HS-5 (cell line): ENCODE measurements at regions not wholly inside any gene's neighbourhood (a gene's known extent, or its start where the extent isn't known, plus 50 kb on each side); places are given as distances from the start of the nearest gene placed in this dataset.
"Not testable (repeated sequence)": the region's sequence is repeated elsewhere in the genome, so short reads cannot be mapped to it uniquely, and the experiment has no call there.

Source experiments
- DNase-seq: peaks from one replicate; pipeline ENCODE4 v3.0.0-alpha.2; 2012; ENCODE audit warnings: low read depth

DNA sequence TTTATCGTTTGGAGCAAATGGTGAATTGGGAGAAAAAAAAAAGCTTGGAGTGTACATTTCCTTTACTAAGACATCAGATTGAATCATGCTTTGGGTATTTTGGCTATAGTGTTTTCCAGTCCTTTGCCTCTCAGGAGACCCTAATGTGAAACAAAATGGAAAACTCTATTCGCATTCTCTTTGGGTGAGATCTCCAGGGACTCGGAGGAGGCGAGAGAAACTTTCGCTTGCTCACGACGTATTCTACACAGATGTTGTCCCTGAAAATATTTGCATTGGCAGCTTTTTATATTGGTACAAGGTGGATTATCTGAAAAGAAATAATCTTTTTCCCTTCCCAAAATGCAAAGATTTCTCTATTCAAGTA, 1240.1 kb upstream of the WWC1 start:
- no peak for DNase-seq

DNA sequence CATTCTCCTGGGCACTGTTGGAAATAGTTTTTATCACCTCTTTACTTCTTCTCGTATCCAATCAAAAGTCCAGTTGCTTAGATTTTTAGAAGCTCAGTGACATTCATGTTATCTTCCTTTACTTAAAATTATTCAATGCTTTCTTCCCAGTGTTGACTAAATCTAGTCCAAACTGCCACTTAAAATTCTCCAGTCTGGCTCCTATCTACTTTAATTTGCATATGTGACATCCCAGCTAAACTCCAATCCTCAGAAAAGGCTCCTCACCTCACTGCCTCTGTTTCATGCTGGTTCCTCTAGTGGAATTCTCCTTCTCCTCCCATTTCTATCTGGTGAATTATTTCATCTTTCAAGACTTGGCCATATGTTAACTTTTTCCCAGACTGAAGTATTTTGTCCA, 1238.7 kb upstream of the WWC1 start:
- no peak for DNase-seq

DNA sequence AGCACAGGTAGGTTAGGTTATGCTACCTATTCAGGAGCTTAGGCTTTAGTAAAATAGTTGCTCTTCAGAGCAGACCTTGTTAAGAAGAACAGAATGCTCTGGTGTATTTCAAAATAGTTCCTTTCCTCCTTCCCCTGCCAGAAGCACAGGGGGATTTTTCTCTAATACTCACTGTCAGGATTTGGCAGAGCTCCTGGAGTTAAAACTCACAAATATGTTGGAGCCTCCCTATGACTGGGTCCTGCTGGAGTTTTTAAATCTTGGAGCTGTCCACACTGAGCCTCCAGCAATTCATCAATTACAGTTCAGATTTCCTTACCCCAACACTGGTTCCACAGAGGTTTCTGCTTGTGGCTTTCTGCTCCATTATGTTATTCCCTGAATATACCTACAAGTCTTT, 1233.8 kb upstream of the WWC1 start:
- DNase-seq, result no peak

DNA sequence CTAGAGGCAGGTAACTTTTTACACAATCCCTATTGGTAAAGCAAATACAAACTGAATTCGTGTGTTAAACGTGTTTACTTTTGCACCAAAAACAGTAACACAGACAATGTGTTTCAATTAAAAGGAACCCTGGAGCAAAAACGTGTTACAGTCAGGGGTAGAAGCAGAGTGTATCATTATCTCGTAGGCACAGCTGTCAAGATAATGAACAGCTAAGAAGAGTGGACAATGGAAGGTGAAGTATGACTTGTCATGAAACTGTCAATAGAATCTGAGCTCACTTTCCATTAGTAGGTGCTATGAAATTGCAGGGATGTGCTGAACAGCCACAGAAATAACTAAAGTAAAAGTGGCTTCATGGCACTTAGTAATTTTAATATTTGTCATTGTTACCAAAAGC, 1229.8 kb upstream of the WWC1 start:
- no peak for DNase-seq

DNA sequence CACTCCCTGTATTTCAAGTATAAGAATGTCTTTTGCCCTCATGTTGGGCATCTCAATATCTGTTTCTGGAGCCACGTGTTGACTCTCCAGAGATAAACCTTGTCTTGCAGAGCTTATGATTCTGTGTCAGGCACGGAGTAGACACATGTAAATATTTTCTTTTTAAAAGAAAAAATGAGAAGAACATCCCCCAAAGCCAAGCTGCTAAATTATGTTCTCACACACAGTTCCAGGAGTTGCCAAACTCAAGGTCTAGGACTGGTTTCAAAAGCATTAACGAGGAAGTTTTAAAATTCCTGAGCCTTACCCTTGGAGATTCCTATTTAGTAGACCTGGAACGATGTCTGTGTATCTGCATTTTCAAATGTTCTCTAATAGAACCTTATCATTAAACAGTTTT, 1228.3 kb upstream of the WWC1 start:
- DNase-seq, result no peak

DNA sequence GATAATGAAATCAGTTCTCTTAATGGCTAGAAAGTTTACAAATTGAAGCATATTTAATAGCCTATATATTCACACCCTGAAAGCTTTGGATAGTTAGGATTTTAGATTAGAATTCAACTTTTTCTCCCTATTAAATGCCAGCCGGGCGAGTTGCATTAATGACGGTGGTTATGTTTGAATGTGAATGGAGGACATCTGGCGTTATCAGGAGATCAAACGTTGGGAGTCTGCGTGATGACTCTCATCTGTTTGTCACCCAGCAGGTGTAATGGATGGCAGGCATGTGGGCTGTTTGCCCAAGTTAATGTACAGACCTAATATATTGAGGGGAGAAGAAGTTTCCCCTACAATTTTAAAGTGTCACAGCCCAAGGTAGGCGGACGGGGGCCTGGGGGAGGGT, 1227.7 kb upstream of the WWC1 start:
- DNase-seq, result no peak

DNA sequence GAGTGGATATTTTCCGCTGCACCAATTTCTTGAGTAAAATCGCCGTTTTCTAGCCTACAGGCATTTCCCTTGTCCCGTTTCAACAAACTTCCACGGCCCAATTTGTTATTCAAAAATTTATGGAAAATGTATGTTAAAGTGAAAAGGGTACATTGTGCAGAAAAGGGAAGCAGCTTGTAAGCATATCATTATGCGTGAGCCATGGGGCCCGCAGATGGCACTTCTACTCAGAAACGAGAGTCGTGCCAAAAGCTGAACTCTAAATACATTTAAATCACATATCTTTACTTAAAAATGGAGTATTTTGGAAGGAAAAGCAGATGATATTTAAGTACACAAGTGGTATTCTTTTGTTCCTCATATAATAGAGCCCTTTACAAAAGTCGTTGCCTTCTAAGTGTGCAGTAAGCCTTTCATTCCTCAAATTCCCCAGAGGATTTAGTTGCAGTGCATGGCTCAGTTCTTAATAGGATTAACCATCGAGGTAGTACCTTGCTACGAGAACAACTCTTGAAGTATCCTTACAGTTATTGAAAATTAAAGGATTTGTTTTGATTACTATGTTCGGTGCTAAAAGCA, 1227.2 kb upstream of the WWC1 start:
- no peak for DNase-seq

DNA sequence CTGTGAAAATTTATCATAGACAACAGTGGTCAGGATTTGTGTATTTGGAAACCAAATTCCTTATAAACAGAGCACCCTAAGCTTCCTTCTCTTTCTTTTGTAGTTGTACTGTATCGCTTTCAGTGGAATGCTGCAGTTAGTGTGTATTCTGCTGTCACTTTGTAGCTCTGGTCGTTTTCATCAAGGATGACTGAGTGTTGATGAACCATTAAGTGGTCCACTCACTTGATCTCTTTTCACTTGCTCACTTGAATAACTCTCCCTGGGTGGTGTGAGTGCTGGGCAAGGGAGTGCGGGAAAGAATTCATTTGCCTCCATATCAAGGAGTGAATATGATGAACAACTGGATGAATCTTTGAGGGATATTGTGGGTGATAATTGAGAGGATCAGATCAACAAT, 1225.7 kb upstream of the WWC1 start:
- no peak for DNase-seq

DNA sequence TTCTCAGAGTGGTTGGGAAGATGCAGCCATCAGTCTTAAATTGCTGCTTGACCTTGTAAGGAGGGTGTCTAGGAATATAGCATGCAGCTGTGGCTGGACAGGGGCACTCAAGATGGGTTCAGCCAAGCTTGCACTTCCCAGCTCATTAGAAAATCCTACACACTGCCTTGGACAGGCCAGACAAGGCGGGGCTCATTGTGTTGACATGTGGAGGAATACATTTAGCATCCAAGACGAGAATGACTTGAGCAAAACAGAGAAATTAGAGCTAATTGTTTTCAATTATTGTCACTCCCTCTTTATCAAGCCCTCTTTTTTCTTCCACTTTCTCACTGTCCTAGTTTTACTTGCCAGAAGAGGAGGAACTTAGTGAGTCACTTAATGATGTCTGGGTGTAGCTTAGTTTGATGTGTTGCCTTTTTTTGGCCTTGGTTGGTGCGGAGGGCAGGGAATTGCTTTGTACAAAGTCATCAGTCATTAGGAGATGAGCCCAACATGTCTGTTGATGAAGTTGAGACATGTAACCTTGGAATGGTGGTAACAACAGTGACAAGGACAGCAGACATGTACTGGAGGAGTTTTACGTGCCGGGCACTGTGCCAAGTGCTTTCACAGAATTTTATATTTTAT, 1219.3 kb upstream of the WWC1 start:
- DNase-seq, result no peak

DNA sequence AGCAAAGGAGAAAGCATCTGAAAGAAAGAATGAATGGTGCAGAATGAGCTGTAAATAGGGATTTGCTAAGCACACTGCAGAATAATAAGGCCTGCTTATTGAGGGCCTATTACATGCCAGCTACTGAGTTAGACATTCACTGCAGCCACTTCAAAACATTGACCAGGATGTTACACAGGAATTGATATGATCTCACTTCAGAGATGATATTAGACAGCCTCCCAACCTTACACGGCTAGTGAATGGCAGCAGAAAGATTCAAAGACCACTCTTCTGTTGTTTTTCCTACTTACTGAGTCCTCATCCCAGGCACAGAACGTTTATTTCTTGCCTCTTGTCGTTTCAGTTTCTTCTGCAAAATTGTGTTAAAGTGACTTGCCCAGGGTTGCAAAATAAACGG, 1209.9 kb upstream of the WWC1 start:
- DNase-seq, result no peak

DNA sequence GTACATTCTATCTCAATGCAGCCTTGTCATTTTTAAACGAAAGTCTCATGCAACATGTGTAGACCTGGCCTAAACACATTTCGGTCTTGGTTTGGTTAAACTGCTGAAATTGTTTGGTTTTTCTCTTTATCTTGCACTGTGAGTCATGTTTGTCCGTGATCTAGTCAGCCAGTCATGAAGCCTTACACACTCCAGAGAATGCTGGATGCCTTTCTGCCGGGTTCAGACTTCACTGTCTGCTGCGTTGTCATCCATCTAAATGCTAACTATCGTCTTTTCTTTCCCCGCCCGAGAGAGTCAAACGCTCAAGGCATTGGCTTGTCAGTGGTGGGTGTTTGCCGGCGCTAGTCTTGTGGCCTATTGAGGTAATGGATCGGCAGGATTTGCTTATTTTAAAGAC, 1194.6 kb upstream of the WWC1 start:
- no peak for DNase-seq

DNA sequence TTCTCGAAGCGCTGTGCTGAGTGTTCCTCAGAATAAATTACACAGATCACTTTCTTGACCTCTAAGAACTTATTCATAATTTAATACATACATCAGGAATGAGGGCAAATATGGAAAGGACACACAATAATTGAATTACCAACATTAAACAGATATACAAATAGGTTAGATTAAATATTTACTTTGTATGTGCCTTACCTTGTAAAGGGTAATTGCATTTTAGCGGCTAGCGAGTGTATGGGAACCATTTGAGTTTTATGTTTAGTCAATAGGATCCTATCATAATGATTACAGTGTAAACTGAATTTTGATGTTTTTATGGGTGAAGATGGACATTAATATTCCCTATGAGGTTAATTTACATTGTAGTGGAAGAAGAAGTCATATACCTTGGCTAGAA, 1187.1 kb upstream of the WWC1 start:
- no peak for DNase-seq

DNA sequence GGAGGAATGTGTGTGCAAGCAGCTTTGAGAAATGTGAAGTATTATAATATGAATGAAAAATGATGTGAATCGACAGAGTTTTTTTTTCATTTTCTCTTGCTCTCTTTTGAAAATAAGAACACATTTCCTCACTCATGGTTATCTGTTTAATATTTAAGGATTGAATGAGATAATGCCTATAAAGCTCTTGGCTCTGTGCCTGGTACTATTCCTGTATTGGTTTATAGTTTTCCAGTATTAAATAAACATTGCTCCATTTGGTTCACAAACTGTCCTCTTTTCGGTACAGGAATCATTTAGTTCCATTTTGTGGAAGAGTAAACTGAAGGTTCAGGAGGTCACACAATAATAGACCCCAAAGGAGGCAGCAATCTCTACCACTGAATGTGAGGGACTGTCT, 1185.5 kb upstream of the WWC1 start:
- no peak for DNase-seq

DNA sequence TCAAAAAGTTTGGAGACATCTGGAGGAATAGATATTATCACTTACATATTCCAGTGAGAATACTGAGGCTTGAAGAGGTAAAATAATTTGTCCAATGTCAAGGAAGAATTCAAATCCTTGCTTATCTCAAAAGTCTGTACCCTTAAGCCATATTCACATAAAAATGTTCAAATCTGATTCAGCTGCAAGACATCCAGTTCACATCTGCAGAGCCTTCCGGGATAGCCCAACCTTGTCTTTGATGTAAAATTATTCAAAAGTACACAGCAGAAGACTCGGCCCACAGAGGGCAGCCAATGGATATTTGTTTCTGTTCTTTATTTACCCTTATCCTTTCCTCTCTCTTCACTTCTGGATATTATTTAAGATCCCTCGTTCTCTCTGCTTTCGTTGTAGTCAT, 1183.8 kb upstream of the WWC1 start:
- DNase-seq, result no peak

DNA sequence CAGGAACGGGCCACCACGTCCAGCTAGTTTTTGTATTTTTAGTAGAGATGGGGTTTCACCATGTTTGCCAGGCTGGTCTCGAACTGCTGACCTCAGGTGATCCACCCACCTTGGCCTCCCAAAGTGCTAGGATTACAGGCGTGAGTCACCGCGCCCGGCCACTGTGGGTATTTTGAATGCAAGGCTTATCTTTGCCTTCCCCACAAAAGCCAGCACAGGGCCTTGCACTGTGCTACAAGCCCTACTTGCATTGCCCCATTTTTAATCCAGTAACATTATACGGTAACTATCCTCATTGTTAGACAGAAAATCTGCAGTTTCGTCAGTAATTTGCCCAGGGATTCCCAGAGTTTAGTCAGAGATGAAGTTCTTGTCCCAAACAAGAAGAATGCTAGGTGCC, 1183.2 kb upstream of the WWC1 start:
- DNase-seq, result not testable (repeated sequence)

DNA sequence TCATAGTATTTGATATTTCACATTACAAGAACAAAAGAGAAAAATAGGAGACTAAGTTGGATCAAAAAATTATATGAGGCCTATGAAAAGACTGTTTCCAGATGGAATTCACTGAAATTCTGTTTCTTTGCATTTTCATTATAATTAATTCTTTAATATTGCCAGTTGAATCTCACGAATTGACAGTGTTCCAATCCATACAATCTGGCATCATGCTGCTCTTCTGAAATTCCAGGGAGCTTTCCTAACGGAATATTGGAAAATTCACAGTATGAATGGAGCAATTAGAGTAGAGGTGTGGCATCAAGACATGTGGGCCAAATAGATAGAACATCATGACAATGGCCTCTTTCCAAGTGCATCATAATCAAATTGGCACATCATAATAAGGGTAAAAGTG, 1178.9 kb upstream of the WWC1 start:
- no peak for DNase-seq

DNA sequence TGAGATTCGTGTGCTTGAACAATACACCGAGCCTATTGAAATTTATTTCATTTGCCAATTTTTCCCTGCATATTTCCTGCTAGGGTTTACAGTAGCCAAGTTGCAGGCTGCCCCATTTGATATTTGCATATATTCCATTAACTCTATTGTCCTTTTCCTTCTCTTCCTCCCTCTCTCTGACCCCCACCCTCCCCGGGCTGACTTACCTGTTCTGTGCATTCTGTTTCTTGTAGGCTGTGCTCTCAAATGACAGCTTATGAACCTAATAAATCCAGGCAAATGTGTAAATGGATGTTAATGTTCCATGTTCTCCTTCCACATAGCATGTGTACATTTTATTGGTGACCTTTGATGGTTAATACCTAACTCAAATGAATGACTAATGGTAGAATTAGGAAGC, 1169.2 kb upstream of the WWC1 start:
- DNase-seq, result no peak

DNA sequence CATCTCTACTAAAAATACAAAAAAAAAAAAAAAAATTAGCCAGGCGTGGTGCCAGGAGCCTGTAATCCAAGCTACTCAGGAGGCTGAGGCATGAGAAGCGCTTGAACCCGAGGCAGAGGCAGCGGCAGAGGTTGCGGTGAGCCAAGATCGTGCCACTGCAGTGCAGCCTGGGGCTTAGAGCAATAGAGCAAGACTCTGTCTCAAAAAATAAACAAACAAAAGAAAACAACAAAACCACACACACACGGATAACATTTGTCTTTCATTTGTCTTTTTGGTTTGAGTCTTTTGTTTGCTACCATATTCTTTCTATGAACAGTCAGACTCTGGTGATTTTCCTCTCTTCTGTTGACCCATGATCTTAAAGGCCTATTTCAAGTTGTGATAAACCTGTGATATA, 1168.3 kb upstream of the WWC1 start:
- no peak for DNase-seq

DNA sequence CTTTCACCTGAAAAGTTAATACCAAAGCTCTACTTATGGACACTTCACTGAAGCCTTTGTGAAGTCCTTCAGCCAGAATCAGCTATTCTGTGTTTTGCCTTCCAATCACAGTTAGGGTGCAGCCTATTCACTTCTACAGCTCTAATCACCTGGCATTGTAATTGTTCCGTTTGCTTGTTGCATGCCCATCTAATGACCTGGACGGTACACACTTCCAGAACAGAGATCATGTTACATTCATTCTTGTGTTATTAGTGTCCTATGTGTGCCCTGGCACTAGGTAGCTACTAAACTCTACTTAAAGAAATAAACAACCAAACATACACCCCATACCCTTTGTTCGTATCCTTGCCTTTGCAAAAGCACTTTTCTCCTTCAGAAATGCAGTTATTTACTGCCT, 1162.9 kb upstream of the WWC1 start:
- DNase-seq, result no peak

DNA sequence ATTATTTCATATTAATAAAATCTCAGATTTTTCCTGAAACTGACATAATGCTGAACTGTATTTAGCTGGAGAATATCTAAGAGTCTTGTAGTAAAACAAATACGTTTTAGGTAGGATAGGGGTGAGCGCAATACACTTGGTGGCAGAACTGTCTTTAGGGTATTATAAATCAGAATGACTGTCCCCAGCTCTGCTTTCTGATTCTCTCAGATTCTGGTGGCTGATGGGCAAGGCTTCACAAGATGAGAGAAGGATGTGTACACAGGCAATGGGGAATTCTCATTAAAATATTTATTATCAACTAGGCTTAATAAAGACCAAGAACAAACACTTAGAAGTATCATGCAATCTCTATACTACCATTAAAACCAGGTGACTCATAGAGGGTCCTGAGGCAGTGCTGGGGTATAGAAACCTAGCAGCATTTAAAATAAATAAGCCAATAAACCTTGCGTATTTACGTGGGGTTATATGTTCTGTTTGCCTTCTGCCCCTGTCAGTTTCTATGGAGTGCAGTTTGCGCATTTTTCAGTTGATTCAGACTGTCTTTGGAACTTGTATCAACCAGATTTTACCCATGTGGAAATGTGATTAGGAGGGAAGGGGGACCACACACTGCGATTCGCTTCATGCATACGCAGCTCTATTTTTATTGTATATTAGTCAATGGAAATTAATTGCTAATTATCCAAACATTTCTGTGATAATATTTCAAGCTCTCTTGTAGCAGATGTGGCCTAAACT, 1150.7 kb upstream of the WWC1 start:
- no peak for DNase-seq

DNA sequence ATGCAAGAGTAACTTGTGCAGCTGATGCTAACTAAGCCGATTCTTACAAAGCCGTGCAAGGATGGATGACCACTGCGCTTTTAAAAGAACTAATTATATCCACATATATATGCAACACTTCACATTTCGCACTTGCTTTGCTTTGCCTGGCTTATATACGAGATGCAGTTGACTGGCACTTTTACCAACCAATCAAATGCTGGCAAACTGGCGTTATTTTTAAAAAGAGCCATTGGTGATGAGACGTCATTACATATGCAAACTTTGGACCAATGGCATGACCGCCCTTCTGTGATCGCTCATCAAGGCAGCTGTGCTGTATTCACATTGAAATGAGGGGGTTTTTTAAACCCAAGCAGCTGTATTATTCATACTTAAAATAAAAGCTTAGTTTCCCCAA, 1147.7 kb upstream of the WWC1 start:
- no peak for DNase-seq

DNA sequence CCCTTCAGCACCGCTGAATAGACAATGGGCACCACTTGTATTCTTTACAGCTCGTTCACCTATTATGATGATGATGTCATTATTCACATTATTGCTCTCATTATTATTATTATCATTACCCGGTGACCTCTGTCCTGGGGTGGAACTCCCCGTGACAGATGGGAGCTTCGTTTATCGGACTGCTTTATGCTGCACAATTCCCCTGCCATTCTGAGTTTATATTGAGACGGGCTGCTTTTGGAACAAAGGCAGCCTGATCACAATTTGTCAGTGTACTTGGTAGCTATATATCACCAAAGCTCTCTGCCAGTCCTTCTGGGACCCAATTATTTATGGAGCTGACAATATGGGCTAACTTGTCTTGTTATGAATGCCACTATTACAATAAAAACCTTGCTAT, 1145.6 kb upstream of the WWC1 start:
- DNase-seq, result no peak

DNA sequence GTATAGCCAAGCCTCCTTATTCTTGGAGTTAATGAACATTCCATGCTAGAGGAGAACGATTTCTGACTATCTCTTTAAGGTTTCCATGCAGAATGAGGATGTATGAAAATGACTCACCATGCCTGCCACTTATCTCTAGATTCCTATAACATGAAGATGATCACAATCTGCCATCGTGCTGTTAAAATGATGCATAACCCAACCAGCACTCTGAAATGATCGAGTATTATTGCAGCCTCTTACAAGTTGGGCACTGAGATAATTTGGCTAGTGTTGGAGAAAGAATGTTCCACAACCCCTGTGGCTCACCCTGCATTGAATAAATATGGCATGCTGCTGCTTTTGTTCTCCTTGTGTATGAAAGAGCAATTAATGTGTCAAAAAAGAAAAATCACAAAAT, 1143.6 kb upstream of the WWC1 start:
- DNase-seq, result peak; percentile 47

DNA sequence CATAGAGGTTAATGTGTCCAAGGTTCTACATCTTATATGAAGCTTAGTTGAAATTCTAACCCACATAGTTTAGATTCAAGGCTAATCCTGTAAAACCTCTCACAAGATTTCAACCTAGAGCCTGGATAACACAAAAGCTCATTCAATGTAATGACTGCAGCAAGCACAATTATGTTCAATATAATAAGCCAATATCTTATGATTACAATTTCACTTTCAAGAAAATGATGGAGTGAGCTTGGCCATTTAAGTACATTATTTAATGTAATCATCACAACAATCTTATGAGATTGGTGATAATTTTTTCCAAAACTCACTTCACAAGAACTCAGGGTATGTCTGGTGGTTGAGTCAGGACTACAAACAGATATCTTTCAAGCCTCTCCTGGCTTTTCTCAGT, 1140.8 kb upstream of the WWC1 start:
- no peak for DNase-seq
